Keratinocyte (primary cell): ENCODE measurements at regions not wholly inside any gene's neighbourhood (a gene's known extent, or its start where the extent isn't known, plus 50 kb on each side); places are given as distances from the start of the nearest gene placed in this dataset.

Experiments used
- DNase-seq: peaks from one replicate; pipeline ENCODE4 v3.0.0-alpha.2; 2011; ENCODE audit warnings: low read depth, missing footprints, low spot score
- FAIRE-seq: peaks from 2 replicates; lab custom pipeline; 2011; peaks lifted over from hg19 to GRCh38; lab: Jason Lieb, UNC
- H2AFZ ChIP-seq: 2 replicates; pipeline ENCODE4 v1.6.0; 2012; ENCODE audit warnings: low read length, control low read depth, inconsistent platforms; ENCODE audit not compliant: control insufficient read depth
- H3K27ac ChIP-seq: 2 replicates; pipeline ENCODE4 v1.5.1; 2011; ENCODE audit warnings: low read length; ENCODE audit not compliant: control insufficient read depth, insufficient read depth
- H3K27me3 ChIP-seq: 3 replicates; pipeline ENCODE4 v1.6.0; 2011; ENCODE audit warnings: low read length; ENCODE audit not compliant: control insufficient read depth, insufficient read depth; ENCODE audit errors: extremely low read depth
- H3K36me3 ChIP-seq, 2 experiments: 2 replicates in 1 of 2; 3 replicates in 1 of 2; pipeline ENCODE4 v1.5.1; 2011; ENCODE audit warnings: low read length in 2 of 2, mild to moderate bottlenecking in 1 of 2; ENCODE audit not compliant: control insufficient read depth in 2 of 2, insufficient read depth in 2 of 2; ENCODE audit errors: extremely low read depth in 1 of 2
- H3K4me1 ChIP-seq: 3 replicates; pipeline ENCODE4 v1.5.1; 2011; ENCODE audit warnings: low read length; ENCODE audit not compliant: control insufficient read depth, insufficient read depth; ENCODE audit errors: extremely low read depth
- H3K4me2 ChIP-seq: 3 replicates; pipeline ENCODE4 v1.6.0; 2011; ENCODE audit warnings: low read depth, low read length; ENCODE audit not compliant: control insufficient read depth, insufficient read depth; ENCODE audit errors: extremely low read depth
- H3K4me3 ChIP-seq, 3 experiments: fragments of 200-600 bp in 1 of 3; sonication (generic) in 1 of 3; 2 replicates in 2 of 3; 3 replicates in 1 of 3; pipeline ENCODE4 v1.5.1; 2011 to 2016; ENCODE audit warnings: low read length in 3 of 3, mild to moderate bottlenecking in 3 of 3, control low read depth in 2 of 3, inconsistent platforms in 1 of 3, low read depth in 1 of 3, mixed read lengths in 1 of 3, mixed run types in 1 of 3, moderate library complexity in 1 of 3; ENCODE audit not compliant: control insufficient read depth in 2 of 3, insufficient read depth in 2 of 3; ENCODE audit errors: extremely low read depth in 1 of 3
- H3K79me2 ChIP-seq: 2 replicates; pipeline ENCODE4 v1.6.0; 2012; ENCODE audit warnings: low read length; ENCODE audit not compliant: control insufficient read depth, insufficient read depth
- H3K9ac ChIP-seq: 3 replicates; pipeline ENCODE4 v1.6.0; 2011; ENCODE audit warnings: low read length; ENCODE audit not compliant: control insufficient read depth, insufficient read depth; ENCODE audit errors: extremely low read depth
- H3K9me1 ChIP-seq: 3 replicates; pipeline ENCODE4 v1.6.0; 2011; ENCODE audit warnings: low read length; ENCODE audit not compliant: control insufficient read depth, insufficient read depth; ENCODE audit errors: extremely low read depth
- H3K9me3 ChIP-seq: 2 replicates; pipeline ENCODE4 v1.5.1; 2012; ENCODE audit warnings: low read depth, low read length; ENCODE audit not compliant: control insufficient read depth
- H4K20me1 ChIP-seq: 3 replicates; pipeline ENCODE4 v1.6.0; 2011; ENCODE audit warnings: low read length; ENCODE audit not compliant: control insufficient read depth, insufficient read depth; ENCODE audit errors: extremely low read depth
- CTCF ChIP-seq, 3 experiments: IDR thresholded peaks in 1 of 3; conservative IDR thresholded peaks in 1 of 3; optimal IDR thresholded peaks in 1 of 3; 2 replicates in 2 of 3; 3 replicates in 1 of 3; pipeline versions ENCODE3 to v1.5.1; 2011; ENCODE audit warnings: low read length in 3 of 3, mild to moderate bottlenecking in 3 of 3, moderate library complexity in 2 of 3, control low read depth in 1 of 3, inconsistent platforms in 1 of 3; ENCODE audit not compliant: insufficient read depth in 2 of 3; ENCODE audit errors: extremely low read depth in 1 of 3
- EZH2 ChIP-seq: IDR thresholded peaks from one replicate; pipeline ENCODE4 v1.6.1; 2012; ENCODE audit warnings: inconsistent platforms, mild to moderate bottlenecking, low read length, moderate library complexity
- dilution Hi-C: fragments of 300-500 bp; cut with MboI; formaldehyde crosslinking; loops from one replicate; pipeline ENCODE4 v1.7.0; 2020; ENCODE audit warnings: low sequenced_read_pairs; ENCODE audit not compliant: extremely low pct_ligation_motif_present

- FAIRE-seq = no peak
Measured at GRCh38 chr12:85527192-85527591, 247.2 kb downstream of the ALX1 start.

GRCh38 chr12:85529896-85530295 is 249.9 kb downstream of the ALX1 start:
- DNase-seq (no peak), FAIRE-seq (no peak)
- H3K4me2 ChIP-seq = no peak overlapping the region
- H3K4me1 ChIP-seq = no peaks in the 10 kb centered on the region
- H3K79me2 ChIP-seq = no peaks in the 10 kb centered on the region
- H3K9ac ChIP-seq = no peak overlapping the region
- H3K27me3 ChIP-seq = no peaks in the 10 kb centered on the region
- no peaks in the 10 kb centered on the region for H4K20me1 ChIP-seq
- H3K9me3 ChIP-seq = no peaks in the 10 kb centered on the region
- H3K4me3 ChIP-seq = no peak overlapping the region
- dilution Hi-C loops = no loop called here
- H3K27ac ChIP-seq = no peak overlapping the region
- TF ChIP-seq EZH2 = no peak
- no peak for TF ChIP-seq CTCF (optimal IDR thresholded peaks at IDR 0.05 in 1 of 3, IDR thresholded peaks at IDR 0.05 in 1 of 3, conservative IDR thresholded peaks at IDR 0.05 in 1 of 3; ENCODE audit: extremely low read depth in 1 of 3, insufficient read depth in 2 of 3, low read length in 3 of 3)
- H3K9me1 ChIP-seq = no peaks in the 10 kb centered on the region
- H2AFZ ChIP-seq = no peak overlapping the region
- no peaks in the 10 kb centered on the region for H3K36me3 ChIP-seq

More at GRCh38 chr12:85527192-85527591, 247.2 kb downstream of the ALX1 start:
- Histone ChIP-seq H3K9me1 (no peaks in the 10 kb centered on the region), H3K4me3 (no peak overlapping the region), H3K4me2 (no peak overlapping the region), H3K9ac (no peak overlapping the region), H2AFZ (no peak overlapping the region), H3K9me3 (no peaks in the 10 kb centered on the region), H3K4me1 (no peaks in the 10 kb centered on the region), H4K20me1 (no peaks in the 10 kb centered on the region), H3K36me3 (no peaks in the 10 kb centered on the region), H3K79me2 (no peaks in the 10 kb centered on the region), H3K27ac (no peak overlapping the region), H3K27me3 (no peaks in the 10 kb centered on the region)
- TF ChIP-seq CTCF (optimal IDR thresholded peaks at IDR 0.05 in 1 of 3, IDR thresholded peaks at IDR 0.05 in 1 of 3, conservative IDR thresholded peaks at IDR 0.05 in 1 of 3; ENCODE audit: extremely low read depth in 1 of 3, insufficient read depth in 2 of 3, low read length in 3 of 3) = no peak
- no peak for TF ChIP-seq EZH2
- DNase-seq = no peak
- dilution Hi-C loops = no loop called here
